Mesenchymal stem cell (in vitro differentiated cells and primary cell): ENCODE measurements at regions not wholly inside any gene's neighbourhood (a gene's known extent, or its start where the extent isn't known, plus 50 kb on each side); places are given as distances from the start of the nearest gene placed in this dataset.
"Not testable (repeated sequence)": the region's sequence is repeated elsewhere in the genome, so short reads cannot be mapped to it uniquely, and the experiment has no call there.

ENCODE experiments used
- DNase-seq: peaks from one replicate; pipeline ENCODE4 v3.0.0-alpha.2; 2013
- H2AFZ ChIP-seq: one replicate; pipeline ENCODE4 v1.6.1; 2013; ENCODE audit warnings: low read depth, mild to moderate bottlenecking, control low read depth, inconsistent platforms, low read length, moderate library complexity
- H2AK5ac ChIP-seq: 2 replicates; pipeline ENCODE4 v1.6.1; 2013; ENCODE audit warnings: low read length, moderate library complexity, mild to moderate bottlenecking, inconsistent platforms; ENCODE audit not compliant: severe bottlenecking
- H2BK120ac ChIP-seq: one replicate; pipeline ENCODE4 v1.6.1; 2013; ENCODE audit warnings: low read depth, mild to moderate bottlenecking, inconsistent platforms, low read length, moderate library complexity
- H2BK12ac ChIP-seq, 2 experiments: one replicate each; pipeline ENCODE4 v1.6.1; 2013; ENCODE audit warnings: inconsistent platforms in 2 of 2, low read length in 2 of 2, mild to moderate bottlenecking in 2 of 2, moderate library complexity in 2 of 2, control low read depth in 1 of 2
- H2BK15ac ChIP-seq: one replicate; pipeline ENCODE4 v1.6.1; 2013; ENCODE audit warnings: mild to moderate bottlenecking, low read depth, inconsistent platforms; ENCODE audit not compliant: poor library complexity, severe bottlenecking
- H2BK5ac ChIP-seq: 2 replicates; pipeline ENCODE4 v1.6.1; 2013; ENCODE audit warnings: low read depth, mild to moderate bottlenecking, low read length, control low read depth, inconsistent platforms; ENCODE audit not compliant: poor library complexity, severe bottlenecking
- H3K14ac ChIP-seq, 2 experiments: one replicate each; pipeline ENCODE4 v1.6.1; 2013; ENCODE audit warnings: inconsistent platforms in 2 of 2, low read length in 2 of 2, control low read depth in 1 of 2, mild to moderate bottlenecking in 1 of 2, moderate library complexity in 1 of 2
- H3K18ac ChIP-seq, 2 experiments: one replicate each; pipeline ENCODE4 v1.6.1; 2013; ENCODE audit warnings: inconsistent platforms in 2 of 2, low read length in 2 of 2, control low read depth in 1 of 2, low read depth in 1 of 2, mild to moderate bottlenecking in 1 of 2
- H3K23ac ChIP-seq, 2 experiments: one replicate each; pipeline ENCODE4 v1.6.1; 2013; ENCODE audit warnings: inconsistent platforms in 2 of 2, low read length in 2 of 2, mild to moderate bottlenecking in 2 of 2, moderate library complexity in 2 of 2, control low read depth in 1 of 2
- H3K27ac ChIP-seq: 2 replicates; pipeline ENCODE4 v1.5.1; 2013; ENCODE audit warnings: mild to moderate bottlenecking, moderate library complexity, low read length, control low read depth, inconsistent platforms; ENCODE audit not compliant: poor library complexity, severe bottlenecking
- H3K27me3 ChIP-seq, 2 experiments: 2 replicates each; pipeline versions ENCODE4 v1.6.1 to v1.7.0; 2013; ENCODE audit warnings: low read length in 2 of 2, mild to moderate bottlenecking in 2 of 2, moderate library complexity in 2 of 2, control low read depth in 1 of 2, inconsistent platforms in 1 of 2; ENCODE audit not compliant: control insufficient read depth in 1 of 2, insufficient read depth in 1 of 2
- H3K36me3 ChIP-seq, 2 experiments: 2 replicates each; pipeline versions ENCODE4 v1.6.1 to v1.7.0; 2013; ENCODE audit warnings: low read length in 2 of 2, control low read depth in 1 of 2, inconsistent platforms in 1 of 2, low read depth in 1 of 2, mild to moderate bottlenecking in 1 of 2; ENCODE audit not compliant: insufficient read depth in 2 of 2, control insufficient read depth in 1 of 2
- H3K4ac ChIP-seq, 2 experiments: one replicate each; pipeline ENCODE4 v1.6.1; 2013; ENCODE audit warnings: inconsistent platforms in 2 of 2, low read length in 2 of 2, mild to moderate bottlenecking in 2 of 2, moderate library complexity in 2 of 2, control low read depth in 1 of 2, low read depth in 1 of 2
- H3K4me1 ChIP-seq: 2 replicates; pipeline ENCODE4 v1.6.1; 2013; ENCODE audit warnings: low read depth, low read length, control low read depth; ENCODE audit not compliant: control insufficient read depth, insufficient read depth
- H3K4me2 ChIP-seq: 2 replicates; pipeline ENCODE4 v1.6.1; 2013; ENCODE audit warnings: low read length, mild to moderate bottlenecking, inconsistent platforms; ENCODE audit not compliant: poor library complexity, severe bottlenecking
- H3K4me3 ChIP-seq, 2 experiments: 2 replicates each; pipeline versions ENCODE4 v1.5.1 to v1.7.0; 2013; ENCODE audit warnings: low read length in 2 of 2, mild to moderate bottlenecking in 2 of 2, control low read depth in 1 of 2, low read depth in 1 of 2; ENCODE audit not compliant: insufficient read depth in 1 of 2
- H3K79me1 ChIP-seq: replicated peaks from 2 replicates; pipeline ENCODE4 v1.6.1; 2013; ENCODE audit warnings: mild to moderate bottlenecking, control low read depth, low read length, inconsistent platforms; ENCODE audit not compliant: poor library complexity, severe bottlenecking
- H3K9ac ChIP-seq: 2 replicates; pipeline ENCODE4 v1.7.0; 2013; ENCODE audit warnings: mild to moderate bottlenecking, low read length, moderate library complexity
- H3K9me3 ChIP-seq: 2 replicates; pipeline ENCODE4 v1.7.0; 2013; ENCODE audit warnings: mild to moderate bottlenecking, low read length; ENCODE audit not compliant: control insufficient read depth
- H4K8ac ChIP-seq: one replicate; pipeline ENCODE4 v1.6.1; 2013; ENCODE audit warnings: inconsistent platforms, mild to moderate bottlenecking, low read length, moderate library complexity
- H4K91ac ChIP-seq: one replicate; pipeline ENCODE4 v1.6.1; 2013; ENCODE audit warnings: mild to moderate bottlenecking, low read length, inconsistent platforms
- WGBS: methylation state at CpG from one replicate; pipeline ENCODE4 v1.1.7; 2013; ENCODE audit warnings: mixed read lengths; 5-methylcytosine and 5-hydroxymethylcytosine counted together

GRCh38 chr21:33149181-33149580 is 79.2 kb downstream of the OLIG1 start:
- H2BK12ac ChIP-seq = no peak overlapping the region
- H3K36me3 ChIP-seq = no peaks in the 10 kb centered on the region
- H2BK15ac ChIP-seq = no peak overlapping the region
- no peak overlapping the region for H3K4ac ChIP-seq
- H3K14ac ChIP-seq = no peak overlapping the region
- no peak overlapping the region for H2AFZ ChIP-seq
- DNase-seq = no peak
- H2AK5ac ChIP-seq = no peak overlapping the region
- H4K91ac ChIP-seq = no peak overlapping the region
- H3K27ac ChIP-seq = no peak overlapping the region
- H3K27me3 ChIP-seq = peaks cover 29 to 83% of the 10 kb centered on the region in 2 experiments
- no peak overlapping the region for H3K4me3 ChIP-seq
- no peak overlapping the region for H2BK5ac ChIP-seq
- no peaks in the 10 kb centered on the region for H3K9me3 ChIP-seq
- H3K79me1 ChIP-seq = no peaks in the 10 kb centered on the region
- H2BK120ac ChIP-seq = no peak overlapping the region
- no peak overlapping the region for H4K8ac ChIP-seq
- no peak overlapping the region for H3K9ac ChIP-seq
- no peak overlapping the region for H3K4me2 ChIP-seq
- no peaks in the 10 kb centered on the region for H3K4me1 ChIP-seq
- no peak overlapping the region for H3K18ac ChIP-seq
- WGBS = 92% methylated on average over 11 of the region's 11 CpGs
- H3K23ac ChIP-seq = no peak overlapping the region

DNA sequence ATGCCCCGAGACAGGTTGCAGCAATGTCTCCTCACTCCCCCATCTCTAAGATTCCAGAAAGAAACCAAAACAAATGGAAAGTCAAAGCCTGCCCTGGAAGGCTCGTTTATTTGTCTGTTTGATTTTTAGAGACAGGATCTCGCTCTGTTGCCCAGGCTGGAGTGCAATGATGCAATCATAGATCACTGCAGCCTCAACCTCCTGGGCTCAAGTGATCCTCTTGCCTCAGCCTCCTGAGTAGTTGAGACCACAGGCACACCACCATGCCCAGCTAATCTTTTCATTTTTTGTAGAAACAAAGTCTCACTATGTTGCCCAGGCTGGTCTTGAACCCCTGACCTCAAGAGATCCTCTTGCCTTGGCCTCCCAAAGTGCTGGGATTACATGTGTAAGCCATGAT is 78.8 kb upstream of the IFNAR2 start:
- WGBS = 77% methylated on average over 3 of the region's 3 CpGs
- H2AFZ ChIP-seq, H4K91ac ChIP-seq, H3K4me2 ChIP-seq, H3K9ac ChIP-seq, H3K18ac ChIP-seq, H3K9me3 ChIP-seq, DNase-seq, H2BK15ac ChIP-seq, H3K79me1 ChIP-seq, H2BK5ac ChIP-seq, H3K4me1 ChIP-seq, H2BK120ac ChIP-seq, H3K27ac ChIP-seq, H3K4ac ChIP-seq, H3K14ac ChIP-seq, H3K36me3 ChIP-seq, H2AK5ac ChIP-seq, H3K23ac ChIP-seq, H3K4me3 ChIP-seq, H4K8ac ChIP-seq, H2BK12ac ChIP-seq: not testable (repeated sequence)
- peaks cover 21 to 67% of the 10 kb centered on the region in 2 experiments for H3K27me3 ChIP-seq

- Histone ChIP-seq H2BK12ac (no peak overlapping the region), H3K27me3 (peaks cover 12 to 64% of the 10 kb centered on the region in 2 experiments), H3K27ac (no peak overlapping the region), H3K36me3 (no peaks in the 10 kb centered on the region), H3K4me1 (no peaks in the 10 kb centered on the region), H3K9me3 (no peaks in the 10 kb centered on the region), H2BK120ac (no peak overlapping the region), H4K91ac (no peak overlapping the region), H3K23ac (no peak overlapping the region), H3K9ac (no peak overlapping the region), H2AFZ (no peak overlapping the region), H2BK15ac (no peak overlapping the region), H3K4me2 (no peak overlapping the region), H3K4ac (no peak overlapping the region), H3K14ac (no peak overlapping the region), H3K4me3 (no peak overlapping the region), H2BK5ac (no peak overlapping the region), H3K18ac (no peak overlapping the region), H2AK5ac (no peak overlapping the region), H4K8ac (no peak overlapping the region), H3K79me1 (no peaks in the 10 kb centered on the region)
- DNase-seq = no peak
- 64% methylated on average over 32 of the region's 32 CpGs for WGBS
These were observed 77.6 kb upstream of the IFNAR2 start for GRCh38 chr21:33151941-33152731.

DNA sequence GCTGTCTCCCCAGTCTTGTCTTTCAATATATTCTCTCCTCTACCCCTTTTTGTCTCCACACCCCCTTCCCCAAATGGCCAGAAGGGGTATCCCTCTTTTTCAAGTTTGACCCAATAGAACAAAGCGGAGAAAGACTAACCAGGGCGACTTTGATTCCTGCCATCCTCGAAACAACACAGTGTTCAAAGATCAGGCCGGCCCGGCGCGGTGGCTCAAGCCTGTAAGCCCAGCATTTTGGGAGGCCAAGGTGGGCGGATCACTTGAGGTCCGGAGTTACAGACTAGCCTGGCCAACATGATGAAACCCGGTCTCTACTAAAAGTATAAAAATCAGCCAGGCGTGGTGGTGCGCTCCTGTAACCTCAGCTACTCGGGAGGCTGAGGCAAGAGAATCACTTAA is 77.0 kb upstream of the IFNAR2 start:
- no peak overlapping the region for H4K91ac ChIP-seq
- no peak overlapping the region for H3K23ac ChIP-seq
- no peak for DNase-seq
- no peak overlapping the region for H2BK12ac ChIP-seq
- H3K9me3 ChIP-seq = no peaks in the 10 kb centered on the region
- H2BK15ac ChIP-seq = no peak overlapping the region
- no peak overlapping the region for H2BK5ac ChIP-seq
- no peaks in the 10 kb centered on the region for H3K36me3 ChIP-seq
- H3K18ac ChIP-seq = no peak overlapping the region
- H2AFZ ChIP-seq = no peak overlapping the region
- no peak overlapping the region for H3K4me2 ChIP-seq
- no peak overlapping the region for H3K14ac ChIP-seq
- H3K4ac ChIP-seq = no peak overlapping the region
- H3K27ac ChIP-seq = no peak overlapping the region
- no peaks in the 10 kb centered on the region for H3K79me1 ChIP-seq
- no peak overlapping the region for H4K8ac ChIP-seq
- H2AK5ac ChIP-seq = no peak overlapping the region
- H3K4me3 ChIP-seq = no peak overlapping the region
- peaks cover 12 to 63% of the 10 kb centered on the region in 2 experiments for H3K27me3 ChIP-seq
- H3K4me1 ChIP-seq = no peaks in the 10 kb centered on the region
- H3K9ac ChIP-seq = no peak overlapping the region
- H2BK120ac ChIP-seq = no peak overlapping the region
- 89% methylated on average over 13 of the region's 13 CpGs for WGBS
